MM.1S (cell line): ENCODE measurements at regions not wholly inside any gene's neighbourhood (a gene's known extent, or its start where the extent isn't known, plus 50 kb on each side); places are given as distances from the start of the nearest gene placed in this dataset.

Experiments used
- DNase-seq: peaks from one replicate; pipeline ENCODE4 v3.0.0-alpha.2; 2015
- H2AFZ ChIP-seq: fragments of 300-600 bp; sonication (generic); 2 replicates; pipeline ENCODE4 v1.6.0; 2016; ENCODE audit warnings: antibody characterized with exemption, low read length
- H3F3A ChIP-seq: fragments of 300-600 bp; sonication (generic); 2 replicates; pipeline ENCODE4 v1.6.1; 2016; ENCODE audit warnings: mild to moderate bottlenecking, antibody characterized with exemption, low read length, moderate library complexity, mixed read lengths; ENCODE audit not compliant: insufficient read depth
- H3K27ac ChIP-seq: fragments of 300-600 bp; sonication (generic); 2 replicates; pipeline ENCODE4 v1.5.1; 2016; ENCODE audit warnings: mild to moderate bottlenecking, low read length
- H3K27me3 ChIP-seq: fragments of 300-600 bp; sonication (generic); replicated peaks from 2 replicates; pipeline ENCODE4 v1.6.0; 2016; ENCODE audit warnings: low read length; ENCODE audit not compliant: insufficient read depth
- H3K36me3 ChIP-seq: fragments of 300-600 bp; sonication (generic); replicated peaks from 2 replicates; pipeline ENCODE4 v1.6.1; 2016; ENCODE audit warnings: mild to moderate bottlenecking, low read length, mixed read lengths; ENCODE audit not compliant: insufficient read depth
- H3K4me1 ChIP-seq: fragments of 300-600 bp; sonication (generic); 2 replicates; pipeline ENCODE4 v1.6.1; 2016; ENCODE audit warnings: low read length, mixed read lengths
- H3K4me2 ChIP-seq: fragments of 300-600 bp; sonication (generic); 2 replicates; pipeline ENCODE4 v1.6.0; 2016; ENCODE audit warnings: low read depth, low read length
- H3K4me3 ChIP-seq: fragments of 300-600 bp; sonication (generic); 2 replicates; pipeline ENCODE4 v1.5.1; 2016; ENCODE audit warnings: low read length, mixed read lengths
- H3K79me2 ChIP-seq: fragments of 300-600 bp; sonication (generic); 2 replicates; pipeline ENCODE4 v1.6.1; 2016; ENCODE audit warnings: mixed run types, low read length, mixed read lengths
- H3K9ac ChIP-seq: fragments of 300-600 bp; sonication (generic); 2 replicates; pipeline ENCODE4 v1.6.1; 2016; ENCODE audit warnings: low read length, mixed read lengths
- H3K9me2 ChIP-seq: fragments of 300-600 bp; sonication (generic); replicated peaks from 2 replicates; pipeline ENCODE4 v1.6.1; 2016; ENCODE audit warnings: mild to moderate bottlenecking, low read length, mixed read lengths; ENCODE audit not compliant: insufficient read depth
- H3K9me3 ChIP-seq: fragments of 300-600 bp; sonication (generic); replicated peaks from 2 replicates; pipeline ENCODE4 v1.6.1; 2016; ENCODE audit warnings: mild to moderate bottlenecking, low read length, mixed read lengths; ENCODE audit not compliant: insufficient read depth
- H4K20me1 ChIP-seq: fragments of 300-600 bp; sonication (generic); 2 replicates; pipeline ENCODE4 v1.6.1; 2016; ENCODE audit warnings: mild to moderate bottlenecking, low read length, moderate library complexity, mixed read lengths; ENCODE audit not compliant: insufficient read depth
- EZH2 ChIP-seq: fragments of 300-600 bp; sonication (generic); optimal IDR thresholded peaks from 2 replicates; pipeline ENCODE3; 2017; ENCODE audit warnings: low read depth, mild to moderate bottlenecking, antibody characterized with exemption, low read length, mixed read lengths
- EZH2phosphoT487 ChIP-seq: fragments of 300-600 bp; sonication (generic); IDR thresholded peaks from 2 replicates; pipeline ENCODE4 v1.6.1; 2018; ENCODE audit warnings: antibody characterized with exemption, low read length
- TF ChIP-seq, protein P1 (sequence below): fragments of 300-600 bp; sonication (generic); IDR thresholded peaks from 2 replicates; pipeline ENCODE4 v1.5.1; 2016; ENCODE audit warnings: antibody characterized with exemption, low read length, mixed read lengths

DNA sequence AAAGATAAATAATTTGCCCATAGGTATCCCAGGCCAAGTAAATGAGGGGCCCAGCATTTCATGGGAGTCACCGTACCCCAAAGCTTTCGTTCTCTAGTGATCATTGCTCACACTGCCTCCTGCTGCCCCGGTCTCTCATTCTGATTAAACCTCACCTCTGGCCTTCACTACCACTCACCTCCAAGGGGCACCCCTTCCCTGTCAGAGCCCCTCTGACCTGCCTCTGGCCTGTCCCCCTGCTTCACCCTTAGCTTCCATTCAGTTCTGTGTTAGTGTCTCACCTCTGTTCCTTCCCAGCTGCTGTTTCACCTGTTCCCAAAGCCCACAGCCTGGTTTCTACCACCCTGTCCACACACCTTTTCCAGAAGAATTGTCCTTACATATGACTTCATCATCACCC, 150.3 kb upstream of the E2F8 start:
- H3F3A ChIP-seq = no peaks in the 10 kb centered on the region
- no peak for TF ChIP-seq EZH2
- TF ChIP-seq, protein P1, sequence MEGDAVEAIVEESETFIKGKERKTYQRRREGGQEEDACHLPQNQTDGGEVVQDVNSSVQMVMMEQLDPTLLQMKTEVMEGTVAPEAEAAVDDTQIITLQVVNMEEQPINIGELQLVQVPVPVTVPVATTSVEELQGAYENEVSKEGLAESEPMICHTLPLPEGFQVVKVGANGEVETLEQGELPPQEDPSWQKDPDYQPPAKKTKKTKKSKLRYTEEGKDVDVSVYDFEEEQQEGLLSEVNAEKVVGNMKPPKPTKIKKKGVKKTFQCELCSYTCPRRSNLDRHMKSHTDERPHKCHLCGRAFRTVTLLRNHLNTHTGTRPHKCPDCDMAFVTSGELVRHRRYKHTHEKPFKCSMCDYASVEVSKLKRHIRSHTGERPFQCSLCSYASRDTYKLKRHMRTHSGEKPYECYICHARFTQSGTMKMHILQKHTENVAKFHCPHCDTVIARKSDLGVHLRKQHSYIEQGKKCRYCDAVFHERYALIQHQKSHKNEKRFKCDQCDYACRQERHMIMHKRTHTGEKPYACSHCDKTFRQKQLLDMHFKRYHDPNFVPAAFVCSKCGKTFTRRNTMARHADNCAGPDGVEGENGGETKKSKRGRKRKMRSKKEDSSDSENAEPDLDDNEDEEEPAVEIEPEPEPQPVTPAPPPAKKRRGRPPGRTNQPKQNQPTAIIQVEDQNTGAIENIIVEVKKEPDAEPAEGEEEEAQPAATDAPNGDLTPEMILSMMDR = no peak
- no peak for TF ChIP-seq EZH2phosphoT487
- H2AFZ ChIP-seq = no peak overlapping the region
- no peak overlapping the region for H3K27ac ChIP-seq
- peaks cover 65% of the 10 kb centered on the region for H3K79me2 ChIP-seq
- no peaks in the 10 kb centered on the region for H3K9me3 ChIP-seq
- no peak for DNase-seq
- H3K4me2 ChIP-seq = no peak overlapping the region
- no peaks in the 10 kb centered on the region for H3K36me3 ChIP-seq
- H3K27me3 ChIP-seq = no peaks in the 10 kb centered on the region
- H4K20me1 ChIP-seq = no peaks in the 10 kb centered on the region
- no peak overlapping the region for H3K4me3 ChIP-seq
- H3K9me2 ChIP-seq = no peaks in the 10 kb centered on the region
- H3K9ac ChIP-seq = no peak overlapping the region
- H3K4me1 ChIP-seq = no peaks in the 10 kb centered on the region; the same call in 1 of the 2 replicates

DNA sequence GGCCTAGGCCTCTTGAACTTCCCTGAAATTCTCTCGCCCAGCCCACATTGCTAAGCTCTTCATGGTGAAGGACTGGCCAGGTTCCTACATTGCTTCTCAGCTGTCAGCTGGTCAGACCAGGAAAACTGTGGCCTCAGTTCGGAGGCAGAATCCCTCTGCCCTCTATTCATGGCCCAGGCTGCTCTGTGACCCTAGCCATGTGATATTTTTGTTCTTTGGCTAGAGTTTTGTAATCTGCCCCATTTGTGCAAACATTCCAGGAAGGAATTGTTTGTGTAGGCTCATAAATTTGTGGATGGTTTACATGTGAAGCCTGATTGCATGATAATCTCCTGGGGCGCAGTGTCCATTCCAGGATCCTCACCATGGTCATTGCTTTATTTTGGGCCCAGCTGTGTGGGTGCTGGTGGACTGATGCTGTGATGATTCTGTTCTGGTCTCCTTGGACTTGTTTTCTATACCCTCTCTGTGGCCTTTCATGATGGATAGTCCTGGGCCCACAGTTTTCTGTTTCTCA, 149.1 kb upstream of the E2F8 start:
- no peak overlapping the region for H2AFZ ChIP-seq
- H3K27ac ChIP-seq = no peak overlapping the region
- H3K9ac ChIP-seq = no peak overlapping the region
- H4K20me1 ChIP-seq = no peaks in the 10 kb centered on the region
- no peaks in the 10 kb centered on the region; the same call in 1 of the 2 replicates for H3K4me1 ChIP-seq
- TF ChIP-seq, protein P1 = no peak
- TF ChIP-seq EZH2 (no peak), EZH2phosphoT487 (no peak)
- H3K4me2 ChIP-seq = no peak overlapping the region
- no peaks in the 10 kb centered on the region for H3K27me3 ChIP-seq
- no peaks in the 10 kb centered on the region for H3F3A ChIP-seq
- no peak overlapping the region for H3K4me3 ChIP-seq
- no peak for DNase-seq
- H3K9me3 ChIP-seq = no peaks in the 10 kb centered on the region
- H3K79me2 ChIP-seq = peaks cover 58% of the 10 kb centered on the region
- no peaks in the 10 kb centered on the region for H3K9me2 ChIP-seq
- H3K36me3 ChIP-seq = no peaks in the 10 kb centered on the region

DNA sequence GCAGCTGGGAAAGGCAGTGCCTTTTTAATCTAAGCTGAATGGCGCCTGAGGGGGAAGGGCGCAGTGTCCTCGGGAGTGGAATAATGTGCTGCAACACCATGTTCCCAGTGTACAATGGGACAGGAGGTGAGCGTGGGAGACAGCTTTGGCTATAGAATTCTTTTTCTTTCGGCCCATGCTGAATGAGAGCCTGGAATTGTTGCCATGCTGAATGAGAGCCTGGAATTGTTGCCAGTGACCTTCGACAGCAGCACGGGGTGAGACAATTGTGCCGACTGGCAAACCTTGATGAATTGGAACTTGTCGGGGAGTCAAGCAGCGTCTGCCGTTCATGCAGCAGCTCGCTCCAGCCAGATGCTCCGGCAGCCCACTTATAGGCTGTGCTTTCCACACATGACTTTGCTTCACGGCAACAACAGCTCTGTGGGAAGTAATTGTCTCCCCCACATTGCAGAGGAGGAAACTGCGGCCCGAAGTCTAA, 141.4 kb upstream of the E2F8 start:
- H3F3A ChIP-seq = no peaks in the 10 kb centered on the region
- no peak overlapping the region for H3K4me2 ChIP-seq
- no peak overlapping the region for H2AFZ ChIP-seq
- H3K9me2 ChIP-seq = no peaks in the 10 kb centered on the region
- no peaks in the 10 kb centered on the region for H4K20me1 ChIP-seq
- no peak overlapping the region for H3K4me3 ChIP-seq
- peaks cover 72% of the 10 kb centered on the region for H3K79me2 ChIP-seq
- H3K4me1 ChIP-seq = no peaks in the 10 kb centered on the region
- TF ChIP-seq, protein P1 = no peak
- TF ChIP-seq EZH2phosphoT487 (no peak), EZH2 (no peak)
- H3K9me3 ChIP-seq = no peaks in the 10 kb centered on the region
- no peak for DNase-seq
- no peaks in the 10 kb centered on the region for H3K27me3 ChIP-seq
- H3K36me3 ChIP-seq = no peaks in the 10 kb centered on the region
- H3K9ac ChIP-seq = no peak overlapping the region
- no peak overlapping the region for H3K27ac ChIP-seq
